ENCODE measurements at regions not wholly inside any gene's neighbourhood (a gene's known extent, or its start where the extent isn't known, plus 50 kb on each side); places are given as distances from the start of the nearest gene placed in this dataset.

GRCh38 chr6:104526376-104526775 is 333.3 kb downstream of the HACE1 start:
- TF ChIP-seq, protein P1, sequence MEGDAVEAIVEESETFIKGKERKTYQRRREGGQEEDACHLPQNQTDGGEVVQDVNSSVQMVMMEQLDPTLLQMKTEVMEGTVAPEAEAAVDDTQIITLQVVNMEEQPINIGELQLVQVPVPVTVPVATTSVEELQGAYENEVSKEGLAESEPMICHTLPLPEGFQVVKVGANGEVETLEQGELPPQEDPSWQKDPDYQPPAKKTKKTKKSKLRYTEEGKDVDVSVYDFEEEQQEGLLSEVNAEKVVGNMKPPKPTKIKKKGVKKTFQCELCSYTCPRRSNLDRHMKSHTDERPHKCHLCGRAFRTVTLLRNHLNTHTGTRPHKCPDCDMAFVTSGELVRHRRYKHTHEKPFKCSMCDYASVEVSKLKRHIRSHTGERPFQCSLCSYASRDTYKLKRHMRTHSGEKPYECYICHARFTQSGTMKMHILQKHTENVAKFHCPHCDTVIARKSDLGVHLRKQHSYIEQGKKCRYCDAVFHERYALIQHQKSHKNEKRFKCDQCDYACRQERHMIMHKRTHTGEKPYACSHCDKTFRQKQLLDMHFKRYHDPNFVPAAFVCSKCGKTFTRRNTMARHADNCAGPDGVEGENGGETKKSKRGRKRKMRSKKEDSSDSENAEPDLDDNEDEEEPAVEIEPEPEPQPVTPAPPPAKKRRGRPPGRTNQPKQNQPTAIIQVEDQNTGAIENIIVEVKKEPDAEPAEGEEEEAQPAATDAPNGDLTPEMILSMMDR (IDR thresholded peaks at IDR 0.05; ENCODE audit: insufficient read depth, low read depth, low read length): no peak
- peak; percentile 54 for DNase-seq (ENCODE audit: low read depth)
- no peak overlapping the region for H3K4me3 ChIP-seq (ENCODE audit: low read depth, low read length)

GRCh38 chr6:104525677-104526322 is 333.9 kb downstream of the HACE1 start:
- TF ChIP-seq, protein P1 (IDR thresholded peaks at IDR 0.05; ENCODE audit: insufficient read depth, low read depth, low read length): peak; percentile 93
- DNase-seq (ENCODE audit: low read depth): peak; percentile 83
- H3K4me3 ChIP-seq (ENCODE audit: low read depth, low read length): peak overlapping the region; percentile 34

DNA sequence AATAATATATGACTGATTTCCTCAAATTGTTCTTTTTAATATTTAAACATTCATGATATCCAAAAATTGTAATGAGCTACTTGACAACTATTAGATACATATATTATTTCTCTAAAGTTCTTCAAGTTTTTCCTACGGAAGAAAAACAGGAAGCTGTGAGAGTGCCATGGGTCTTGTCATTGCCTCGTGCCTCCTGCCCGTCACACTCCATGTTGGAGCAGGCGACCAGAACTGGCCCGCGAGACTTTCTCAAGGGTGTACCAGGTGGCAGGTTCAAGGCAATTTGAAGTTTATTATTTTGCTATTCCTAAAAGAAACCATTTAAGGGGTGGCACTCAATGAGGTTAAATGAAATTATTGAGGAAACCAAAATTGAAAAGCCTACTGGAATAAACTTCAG is 337.2 kb downstream of the HACE1 start:
- TF ChIP-seq, protein P1 (IDR thresholded peaks at IDR 0.05; ENCODE audit: insufficient read depth, low read depth, low read length): no peak
- no peak overlapping the region for H3K4me3 ChIP-seq (ENCODE audit: low read depth, low read length)
- DNase-seq (ENCODE audit: low read depth): no peak

DNA sequence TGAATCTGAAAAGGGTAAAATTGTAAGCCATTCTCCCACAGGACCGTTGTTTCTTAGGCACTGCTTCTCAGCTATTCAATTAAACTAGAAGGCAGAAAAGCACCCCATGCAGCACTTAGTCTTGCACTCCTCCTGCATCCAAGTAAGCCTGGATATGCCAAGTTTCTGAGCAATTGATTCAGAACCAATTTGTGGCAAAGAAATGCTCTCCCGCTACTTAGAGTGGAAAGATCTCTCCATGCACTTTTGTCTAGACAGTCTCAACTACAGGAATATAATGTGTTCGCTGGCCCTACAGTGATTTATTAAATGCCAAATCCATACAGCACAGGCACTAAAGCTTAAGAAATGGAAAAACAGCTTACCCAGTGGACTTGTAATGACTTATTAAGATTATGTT is 338.5 kb downstream of the HACE1 start:
- TF ChIP-seq, protein P1 (IDR thresholded peaks at IDR 0.05; ENCODE audit: insufficient read depth, low read depth, low read length): no peak
- no peak overlapping the region for H3K4me3 ChIP-seq (ENCODE audit: low read depth, low read length)
- no peak for DNase-seq (ENCODE audit: low read depth)

- TF ChIP-seq, protein P1 (IDR thresholded peaks at IDR 0.05; ENCODE audit: insufficient read depth, low read depth, low read length): no peak
- DNase-seq (ENCODE audit: low read depth): no peak
- no peak overlapping the region for H3K4me3 ChIP-seq (ENCODE audit: low read depth, low read length)
Measured at GRCh38 chr6:104519566-104519965, 340.2 kb downstream of the HACE1 start.

DNA sequence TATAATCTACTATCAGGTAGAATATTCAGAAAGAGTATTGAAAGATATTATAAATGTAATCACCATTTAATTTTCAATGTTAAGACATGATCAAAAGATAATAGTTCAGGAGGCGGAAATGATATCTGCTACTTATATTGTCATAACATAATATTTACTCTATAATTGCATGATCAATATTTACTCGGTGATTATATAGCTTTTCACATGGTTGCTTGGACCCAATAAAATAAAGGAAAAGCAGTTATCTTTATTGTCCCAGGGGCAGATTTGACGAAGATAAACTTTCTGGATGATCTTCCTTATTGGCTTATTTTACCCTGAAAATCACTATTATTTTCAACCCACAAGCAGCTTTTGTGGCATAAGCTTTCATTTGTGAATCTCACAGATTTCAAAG is 350.4 kb downstream of the HACE1 start:
- no peak for DNase-seq (ENCODE audit: low read depth)
- no peak overlapping the region for H3K4me3 ChIP-seq (ENCODE audit: low read depth, low read length)
- TF ChIP-seq, protein P1 (IDR thresholded peaks at IDR 0.05; ENCODE audit: insufficient read depth, low read depth, low read length): no peak

- no peak overlapping the region for H3K4me3 ChIP-seq (ENCODE audit: low read depth, low read length)
- DNase-seq (ENCODE audit: low read depth): no peak
- TF ChIP-seq, protein P1 (IDR thresholded peaks at IDR 0.05; ENCODE audit: insufficient read depth, low read depth, low read length): no peak
Measured at GRCh38 chr6:104506429-104506828, 353.3 kb downstream of the HACE1 start.

All from fibroblast of villous mesenchyme (primary cell).